CD14-positive monocyte (primary cell): ENCODE measurements at regions not wholly inside any gene's neighbourhood (a gene's known extent, or its start where the extent isn't known, plus 50 kb on each side); places are given as distances from the start of the nearest gene placed in this dataset.

Source experiments
- DNase-seq, 3 donors: peaks; one replicate each; pipeline ENCODE4 v3.0.0-alpha.2; 2011 to 2022
- H2AFZ ChIP-seq: 2 replicates; pipeline ENCODE4 v1.6.0; 2012; ENCODE audit warnings: mild to moderate bottlenecking, low read depth, low read length, inconsistent platforms; ENCODE audit not compliant: insufficient read depth, poor library complexity, severe bottlenecking
- H3K27ac ChIP-seq, 2 donors: 1 replicate in 1 of 2; 2 replicates in 1 of 2; pipeline ENCODE4 v1.5.1; 2012 to 2013; ENCODE audit warnings: low read length in 2 of 2, control low read depth in 1 of 2, inconsistent platforms in 1 of 2, low read depth in 1 of 2, mild to moderate bottlenecking in 1 of 2
- H3K27me3 ChIP-seq, 2 donors: one replicate each; pipeline versions ENCODE4 v1.6.0 to v1.6.1; 2011 to 2013; ENCODE audit warnings: low read length in 2 of 2; ENCODE audit not compliant: control insufficient read depth in 2 of 2, insufficient read depth in 2 of 2
- H3K36me3 ChIP-seq, 2 donors: replicated peaks in 1 of 2; 1 replicate in 1 of 2; 2 replicates in 1 of 2; pipeline versions ENCODE4 v1.5.1 to v1.6.1; 2012 to 2013; ENCODE audit warnings: low read length in 2 of 2, control low read depth in 1 of 2, inconsistent platforms in 1 of 2, mild to moderate bottlenecking in 1 of 2; ENCODE audit not compliant: insufficient read depth in 2 of 2, control insufficient read depth in 1 of 2
- H3K4me1 ChIP-seq, 2 donors: 1 replicate in 1 of 2; 2 replicates in 1 of 2; pipeline versions ENCODE4 v1.5.1 to v1.6.1; 2012 to 2013; ENCODE audit warnings: low read length in 2 of 2, control low read depth in 1 of 2, inconsistent platforms in 1 of 2, mild to moderate bottlenecking in 1 of 2, moderate library complexity in 1 of 2; ENCODE audit not compliant: insufficient read depth in 2 of 2, control insufficient read depth in 1 of 2
- H3K4me2 ChIP-seq: replicated peaks from 2 replicates; pipeline ENCODE3; 2012; ENCODE audit warnings: low read length, moderate library complexity, mild to moderate bottlenecking; ENCODE audit not compliant: poor library complexity, severe bottlenecking; ENCODE audit errors: extremely low read depth
- H3K4me3 ChIP-seq, 3 experiments: fragments of 200-600 bp in 1 of 3; sonication (generic) in 1 of 3; replicated peaks in 1 of 3; 1 replicate in 2 of 3; 2 replicates in 1 of 3; pipeline ENCODE4 v1.5.1; 2011 to 2013; ENCODE audit warnings: low read length in 3 of 3, mild to moderate bottlenecking in 3 of 3, control low read depth in 2 of 3, low read depth in 2 of 3, inconsistent platforms in 1 of 3, moderate library complexity in 1 of 3
- H3K79me2 ChIP-seq: 2 replicates; pipeline ENCODE4 v1.6.0; 2012; ENCODE audit warnings: mild to moderate bottlenecking, control low read depth, inconsistent platforms, low read length, moderate library complexity; ENCODE audit not compliant: insufficient read depth
- H3K9ac ChIP-seq: 2 replicates; pipeline ENCODE4 v1.6.0; 2017; ENCODE audit warnings: low read length, mild to moderate bottlenecking; ENCODE audit not compliant: insufficient read depth, poor library complexity, severe bottlenecking
- H3K9me3 ChIP-seq, 2 donors: replicated peaks in 1 of 2; 1 replicate in 1 of 2; 2 replicates in 1 of 2; pipeline versions ENCODE4 v1.5.1 to v1.6.1; 2012 to 2013; ENCODE audit warnings: low read length in 2 of 2, control low read depth in 1 of 2; ENCODE audit not compliant: control insufficient read depth in 1 of 2, insufficient read depth in 1 of 2
- H4K20me1 ChIP-seq: 2 replicates; pipeline ENCODE4 v1.6.0; 2012; ENCODE audit warnings: mild to moderate bottlenecking, low read length, control low read depth, moderate library complexity; ENCODE audit not compliant: insufficient read depth
- H3K27ac Mint-ChIP-seq, 7 donors: one replicate each; pipeline ENCODE4 v1.8.0; 2020; ENCODE audit warnings: mild to moderate bottlenecking in 7 of 7, mixed read lengths in 7 of 7, moderate library complexity in 6 of 7, inconsistent platforms in 2 of 7
- H3K27me3 Mint-ChIP-seq, 3 donors: one replicate each; pipeline ENCODE4 v1.8.0; 2021 to 2022; ENCODE audit warnings: low read depth in 3 of 3, mild to moderate bottlenecking in 3 of 3, mixed read lengths in 3 of 3, moderate library complexity in 3 of 3, inconsistent platforms in 1 of 3
- H3K36me3 Mint-ChIP-seq, 2 donors: one replicate each; pipeline ENCODE4 v1.8.0; 2020; ENCODE audit warnings: mixed read lengths in 2 of 2, inconsistent platforms in 1 of 2, mild to moderate bottlenecking in 1 of 2
- H3K4me1 Mint-ChIP-seq: one replicate; pipeline ENCODE4 v1.8.0; 2020; ENCODE audit warnings: mild to moderate bottlenecking, mixed read lengths
- H3K4me3 Mint-ChIP-seq, 2 donors: one replicate each; pipeline ENCODE4 v1.8.0; 2020; ENCODE audit warnings: mild to moderate bottlenecking in 2 of 2, mixed read lengths in 2 of 2, moderate library complexity in 1 of 2
- H3K9me3 Mint-ChIP-seq, 7 donors: one replicate each; pipeline ENCODE4 v1.8.0; 2020 to 2022; ENCODE audit warnings: mixed read lengths in 7 of 7, mild to moderate bottlenecking in 6 of 7, moderate library complexity in 6 of 7, inconsistent platforms in 2 of 7
- WGBS: methylation state at CpG from one replicate; pipeline ENCODE4 v1.1.5; 2013; ENCODE audit warnings: missing lambda C conversion rate; ENCODE audit not compliant: insufficient coverage; 5-methylcytosine and 5-hydroxymethylcytosine counted together
- intact Hi-C, 2 donors: fragments of 100-400 bp; cut with micrococcal nuclease; formaldehyde crosslinking; loops; one replicate each; pipeline versions ENCODE4 v1.15.0 to v1.15.1; 2023
- TF ChIP-seq, protein P1 (sequence below): fragments of 200-600 bp; IDR thresholded peaks from one replicate; pipeline ENCODE4 v1.8.0; 2022; ENCODE audit warnings: antibody characterized with exemption, mild to moderate bottlenecking

DNA sequence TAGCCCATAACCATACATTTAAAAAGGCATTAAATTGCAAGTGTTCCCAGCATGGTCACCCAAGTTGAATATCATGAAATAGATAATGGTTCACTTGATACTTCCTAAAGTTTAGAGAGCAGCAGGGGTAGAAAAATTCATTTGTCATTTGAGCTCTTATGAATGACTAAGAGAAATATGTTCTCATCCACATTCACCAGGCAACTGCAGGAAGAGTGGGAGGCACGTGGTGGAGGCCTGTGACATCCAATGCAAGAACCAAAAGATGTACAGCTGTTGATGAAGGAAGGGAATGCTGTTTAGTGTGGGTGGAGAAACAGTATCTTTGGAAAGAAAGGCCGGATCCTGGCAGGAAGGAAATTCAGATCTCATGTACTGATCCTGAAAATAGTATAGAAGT, 473.1 kb downstream of the ADGRL2 start:
- no peaks in the 10 kb centered on the region for H3K27me3 ChIP-seq
- TF ChIP-seq, protein P1, sequence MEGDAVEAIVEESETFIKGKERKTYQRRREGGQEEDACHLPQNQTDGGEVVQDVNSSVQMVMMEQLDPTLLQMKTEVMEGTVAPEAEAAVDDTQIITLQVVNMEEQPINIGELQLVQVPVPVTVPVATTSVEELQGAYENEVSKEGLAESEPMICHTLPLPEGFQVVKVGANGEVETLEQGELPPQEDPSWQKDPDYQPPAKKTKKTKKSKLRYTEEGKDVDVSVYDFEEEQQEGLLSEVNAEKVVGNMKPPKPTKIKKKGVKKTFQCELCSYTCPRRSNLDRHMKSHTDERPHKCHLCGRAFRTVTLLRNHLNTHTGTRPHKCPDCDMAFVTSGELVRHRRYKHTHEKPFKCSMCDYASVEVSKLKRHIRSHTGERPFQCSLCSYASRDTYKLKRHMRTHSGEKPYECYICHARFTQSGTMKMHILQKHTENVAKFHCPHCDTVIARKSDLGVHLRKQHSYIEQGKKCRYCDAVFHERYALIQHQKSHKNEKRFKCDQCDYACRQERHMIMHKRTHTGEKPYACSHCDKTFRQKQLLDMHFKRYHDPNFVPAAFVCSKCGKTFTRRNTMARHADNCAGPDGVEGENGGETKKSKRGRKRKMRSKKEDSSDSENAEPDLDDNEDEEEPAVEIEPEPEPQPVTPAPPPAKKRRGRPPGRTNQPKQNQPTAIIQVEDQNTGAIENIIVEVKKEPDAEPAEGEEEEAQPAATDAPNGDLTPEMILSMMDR = no peak
- no peaks in the 10 kb centered on the region for H3K79me2 ChIP-seq
- no peak overlapping the region for H3K27ac Mint-ChIP-seq
- no peaks in the 10 kb centered on the region for H3K4me1 Mint-ChIP-seq
- no peak overlapping the region for H2AFZ ChIP-seq
- 80% methylated on average over 1 of the region's 2 CpGs for WGBS
- H3K9me3 Mint-ChIP-seq = peaks cover 0 to 5% (median 2%) of the 10 kb centered on the region in 7 donors
- H3K27ac ChIP-seq = no peak overlapping the region
- peaks cover 0 to 6% (median 0%) of the 10 kb centered on the region in 3 donors for H3K27me3 Mint-ChIP-seq
- no peaks in the 10 kb centered on the region for H4K20me1 ChIP-seq
- no peaks in the 10 kb centered on the region for H3K9me3 ChIP-seq
- DNase-seq = no peak
- intact Hi-C loops = no loop called here
- no peaks in the 10 kb centered on the region for H3K36me3 Mint-ChIP-seq
- no peak overlapping the region for H3K4me3 Mint-ChIP-seq
- H3K4me3 ChIP-seq = no peak overlapping the region
- no peak overlapping the region for H3K9ac ChIP-seq
- H3K4me2 ChIP-seq = no peak overlapping the region
- no peaks in the 10 kb centered on the region for H3K4me1 ChIP-seq
- no peaks in the 10 kb centered on the region for H3K36me3 ChIP-seq

DNA sequence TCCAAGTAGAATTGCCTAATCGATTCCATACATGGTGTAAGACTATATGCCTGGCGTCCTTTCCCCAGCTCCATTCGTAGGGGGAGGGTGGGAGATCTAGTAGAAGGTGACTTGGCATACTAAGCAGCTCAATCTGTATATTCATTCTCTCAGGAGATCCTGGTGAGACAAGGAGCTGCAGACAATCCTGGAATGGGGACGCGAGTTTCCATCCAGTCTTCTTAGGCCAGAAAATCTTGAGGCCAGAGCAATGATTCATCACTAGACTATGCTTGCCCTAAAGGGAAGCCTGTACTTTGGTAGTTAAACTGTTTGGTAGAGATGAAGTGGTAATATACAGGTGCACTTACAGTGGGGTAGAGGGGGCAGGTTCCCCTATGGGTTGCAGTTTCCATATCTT, 468.7 kb downstream of the ADGRL2 start:
- no peak overlapping the region for H3K27ac Mint-ChIP-seq
- H3K4me1 Mint-ChIP-seq = no peaks in the 10 kb centered on the region
- H3K36me3 Mint-ChIP-seq = no peaks in the 10 kb centered on the region
- Histone ChIP-seq H3K4me2 (no peak overlapping the region), H2AFZ (no peak overlapping the region), H3K79me2 (no peaks in the 10 kb centered on the region), H3K9ac (no peak overlapping the region), H3K36me3 (no peaks in the 10 kb centered on the region), H3K9me3 (peaks cover 0 to 3% of the 10 kb centered on the region in 2 donors), H3K27ac (no peak overlapping the region), H3K4me1 (no peaks in the 10 kb centered on the region), H3K4me3 (no peak overlapping the region), H3K27me3 (no peaks in the 10 kb centered on the region), H4K20me1 (no peaks in the 10 kb centered on the region)
- H3K4me3 Mint-ChIP-seq = no peak overlapping the region
- H3K27me3 Mint-ChIP-seq = peaks cover 0 to 4% (median 0%) of the 10 kb centered on the region in 3 donors
- peaks cover 0 to 11% (median 3%) of the 10 kb centered on the region in 7 donors for H3K9me3 Mint-ChIP-seq
- 100% methylated on average over 3 of the region's 5 CpGs for WGBS
- DNase-seq = no peak
- intact Hi-C loops = no loop called here
- TF ChIP-seq, protein P1 = no peak
